ENCODE measurements at regions not wholly inside any gene's neighbourhood (a gene's known extent, or its start where the extent isn't known, plus 50 kb on each side); places are given as distances from the start of the nearest gene placed in this dataset.

- no peak for DNase-seq
Measured at GRCh38 chr1:80929868-80930508, 870.7 kb upstream of the ADGRL2 start.

GRCh38 chr1:80926531-80926930 is 874.2 kb upstream of the ADGRL2 start:
- no peak for DNase-seq

GRCh38 chr1:80925130-80925805 is 875.5 kb upstream of the ADGRL2 start:
- DNase-seq = no peak

- no peak for DNase-seq
Measured at GRCh38 chr1:80924290-80924689, 876.4 kb upstream of the ADGRL2 start.

DNA sequence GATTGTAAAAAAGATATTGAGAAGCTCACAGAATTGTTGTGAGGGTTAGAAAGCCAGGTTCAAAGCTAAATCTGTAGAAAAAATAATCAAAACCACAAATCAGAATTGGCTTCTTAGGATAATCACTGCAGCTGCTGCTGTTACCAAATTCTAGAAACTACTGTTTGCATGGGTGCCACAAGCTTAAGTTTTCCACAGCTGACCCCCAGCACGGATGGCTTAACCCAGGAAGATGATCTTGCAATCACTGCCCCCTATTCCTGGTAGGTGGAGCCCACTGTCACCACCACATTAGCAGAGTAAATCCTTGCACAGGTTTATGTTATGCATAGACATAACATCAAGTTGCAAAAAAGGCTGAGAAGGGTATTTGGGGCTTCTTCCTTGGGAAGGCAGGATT is 877.8 kb upstream of the ADGRL2 start:
- DNase-seq = no peak

GRCh38 chr1:80919426-80919825 is 881.3 kb upstream of the ADGRL2 start:
- no peak for DNase-seq

DNA sequence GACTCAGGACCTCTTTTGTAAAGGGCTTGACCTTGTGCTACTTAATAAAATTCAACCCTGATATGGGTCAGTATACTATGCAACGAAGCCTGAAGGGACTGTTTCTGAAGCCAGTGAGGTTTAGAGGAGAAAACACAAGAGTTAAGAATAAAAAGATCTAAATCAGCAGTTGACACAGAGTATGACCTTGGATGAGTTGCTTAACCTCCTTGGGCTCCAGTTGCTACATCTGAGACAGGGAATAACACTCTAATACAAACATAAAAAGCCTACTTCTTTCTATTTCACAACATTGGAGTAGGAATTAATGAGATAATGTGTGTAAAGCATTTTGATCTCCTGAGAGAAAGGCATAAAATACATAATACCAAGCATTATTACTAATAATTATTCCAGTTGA is 882.4 kb upstream of the ADGRL2 start:
- no peak for DNase-seq

GRCh38 chr1:80917826-80918225 is 882.9 kb upstream of the ADGRL2 start:
- DNase-seq = no peak

GRCh38 chr1:80917225-80917624 is 883.5 kb upstream of the ADGRL2 start:
- no peak for DNase-seq

DNA sequence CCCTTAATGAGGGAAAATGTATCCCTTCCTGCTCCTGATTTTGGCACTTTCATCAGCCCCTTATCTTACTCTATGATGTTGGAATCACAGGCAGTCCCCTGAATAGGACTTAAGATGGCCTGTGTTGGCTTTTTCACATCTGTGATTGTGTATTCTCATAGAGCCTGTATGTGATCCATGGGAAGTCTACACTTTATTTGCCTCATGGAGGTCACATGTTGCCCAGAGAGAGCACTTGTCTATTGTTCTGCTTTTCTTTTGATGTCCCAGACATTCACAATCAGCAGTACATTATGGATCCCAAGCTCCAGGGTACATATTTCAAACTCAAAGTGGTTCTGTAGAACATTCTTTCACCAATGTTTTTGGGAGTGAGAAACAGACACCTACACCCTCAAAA is 885.2 kb upstream of the ADGRL2 start:
- no peak for DNase-seq

- no peak for DNase-seq
Measured at GRCh38 chr1:80910426-80910825, 890.3 kb upstream of the ADGRL2 start.

DNA sequence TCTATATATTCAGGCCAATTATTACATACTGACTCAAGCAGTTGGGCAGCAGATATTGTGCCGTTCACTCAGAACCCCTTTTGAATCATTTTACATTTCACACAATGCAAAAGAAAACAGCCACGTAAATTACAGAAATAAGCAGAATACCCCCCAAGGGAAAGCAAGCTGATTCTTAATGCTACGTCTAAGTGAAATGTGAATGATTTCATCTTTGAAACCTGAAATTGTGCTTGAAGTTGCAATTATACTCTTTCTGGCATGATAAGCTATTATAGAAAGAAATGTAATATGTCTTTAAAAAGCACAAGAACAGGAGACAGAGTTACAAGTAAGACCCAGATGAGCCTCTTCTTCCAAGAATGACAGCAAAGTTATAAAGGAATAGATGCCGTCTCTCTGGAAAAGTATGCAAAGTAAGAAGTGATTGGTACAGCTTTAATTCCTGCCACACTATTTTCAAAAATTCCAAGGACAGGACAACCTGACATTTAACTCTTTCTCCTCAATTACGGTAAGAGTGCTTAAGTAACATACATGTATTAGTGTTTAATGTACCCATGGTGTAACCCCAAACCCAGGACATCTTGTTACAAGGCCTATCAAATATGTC is 891.5 kb upstream of the ADGRL2 start:
- DNase-seq = no peak

DNA sequence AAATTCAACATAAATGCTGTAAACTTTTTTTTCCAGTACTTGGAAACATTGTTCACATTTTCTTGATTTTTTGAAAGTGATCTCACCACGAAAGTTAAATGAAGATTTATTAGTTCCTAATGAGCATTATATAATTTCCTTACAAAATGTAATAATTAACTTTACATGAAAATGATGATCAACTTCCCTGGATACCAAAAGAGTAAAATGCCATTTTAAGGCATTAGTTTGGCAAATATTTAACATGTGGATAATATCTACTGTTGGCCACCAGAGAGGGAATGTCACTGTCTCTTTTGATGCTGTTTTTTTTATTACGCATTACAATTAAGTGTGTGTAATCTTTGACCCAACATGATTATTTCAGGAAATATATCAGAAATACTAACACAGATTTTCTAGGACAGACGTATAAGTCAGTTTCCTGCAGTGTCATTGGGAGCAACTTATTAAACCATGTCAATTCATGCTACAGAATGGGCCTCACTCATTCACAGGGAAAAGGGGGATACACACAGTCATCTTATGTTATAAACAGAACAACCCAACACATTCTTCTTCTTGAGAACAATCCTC is 903.9 kb upstream of the ADGRL2 start:
- DNase-seq = no peak

DNA sequence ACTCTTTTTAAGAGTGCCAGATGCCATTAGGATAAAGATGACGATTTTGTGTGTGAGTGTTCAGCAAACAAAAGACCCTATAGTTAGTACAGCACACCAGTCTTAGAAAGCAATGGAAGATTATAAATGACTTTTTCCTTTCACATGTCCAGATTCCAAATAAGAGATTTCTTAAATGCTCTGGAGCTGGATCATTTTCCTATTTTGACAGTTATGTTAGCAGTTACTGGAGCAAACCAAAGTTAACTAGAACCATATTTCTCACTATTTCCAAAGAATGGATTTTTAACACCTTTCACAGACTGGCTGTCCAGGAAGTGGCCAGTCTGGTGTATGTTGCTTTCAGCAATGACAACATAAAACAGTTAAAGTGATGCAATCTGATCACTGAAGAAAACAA is 905.8 kb upstream of the ADGRL2 start:
- no peak for DNase-seq

DNA sequence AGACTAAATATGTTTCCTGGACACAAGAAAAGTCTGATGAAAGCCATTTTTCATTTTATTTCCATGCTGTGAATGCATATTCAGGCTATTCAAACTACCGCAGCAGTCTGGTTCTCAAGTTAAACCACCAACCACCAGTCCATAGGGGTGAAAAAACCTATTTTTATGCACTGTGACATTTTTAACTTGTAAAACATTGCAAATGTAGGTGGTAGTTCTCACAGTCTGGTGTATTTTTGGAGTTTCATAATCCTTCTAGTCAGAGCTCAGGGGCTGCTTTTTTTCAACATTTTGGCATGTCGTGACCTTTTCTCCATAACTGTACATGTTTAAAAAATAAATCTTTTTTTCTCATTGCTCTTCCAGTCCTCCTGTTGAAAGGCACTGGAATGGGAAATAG is 907.6 kb upstream of the ADGRL2 start:
- DNase-seq = no peak

GRCh38 chr1:80892539-80892938 is 908.2 kb upstream of the ADGRL2 start:
- DNase-seq = no peak

GRCh38 chr1:80891871-80892270 is 908.9 kb upstream of the ADGRL2 start:
- no peak for DNase-seq

DNA sequence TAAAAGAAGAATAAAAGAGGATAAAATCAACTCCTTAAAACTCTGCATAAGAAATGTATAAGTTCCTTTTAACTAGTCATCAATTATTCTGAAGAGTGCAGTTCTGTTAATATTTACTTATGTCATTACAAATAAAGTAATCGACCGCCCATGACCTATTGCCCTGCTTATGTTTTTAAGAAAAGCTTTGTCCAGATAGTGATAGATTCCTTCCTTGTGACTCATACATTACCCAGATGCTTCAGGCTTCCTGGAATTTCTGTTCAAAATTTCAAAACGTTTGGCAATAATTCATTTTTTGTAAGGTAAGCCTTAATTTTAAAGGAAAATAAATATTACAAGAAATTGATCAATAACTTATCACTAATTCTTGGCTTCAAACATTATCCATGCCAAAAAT is 918.2 kb upstream of the ADGRL2 start:
- no peak for DNase-seq

GRCh38 chr1:80878343-80878742 is 922.4 kb upstream of the ADGRL2 start:
- DNase-seq = no peak

DNA sequence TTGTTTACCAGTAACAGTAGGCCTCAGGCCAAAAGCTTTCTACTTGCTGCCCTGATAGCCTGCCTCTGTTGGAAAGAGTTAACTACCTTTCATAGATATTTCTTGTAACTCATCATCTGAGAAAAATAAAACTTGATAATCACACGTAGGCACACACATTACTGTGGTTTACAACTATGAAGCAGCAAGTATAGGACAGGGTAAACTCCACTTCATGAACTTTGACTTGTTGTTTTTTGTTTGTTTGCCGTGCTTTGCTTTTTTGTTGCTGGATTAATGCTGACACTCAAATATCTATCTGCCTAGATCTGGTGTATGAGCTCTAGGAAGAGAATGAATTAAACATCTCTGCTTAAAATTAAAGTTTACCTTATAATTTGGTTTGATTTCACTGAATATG is 924.7 kb upstream of the ADGRL2 start:
- DNase-seq = no peak

- DNase-seq = no peak
Measured at GRCh38 chr1:80869299-80869698, 931.4 kb upstream of the ADGRL2 start.

DNA sequence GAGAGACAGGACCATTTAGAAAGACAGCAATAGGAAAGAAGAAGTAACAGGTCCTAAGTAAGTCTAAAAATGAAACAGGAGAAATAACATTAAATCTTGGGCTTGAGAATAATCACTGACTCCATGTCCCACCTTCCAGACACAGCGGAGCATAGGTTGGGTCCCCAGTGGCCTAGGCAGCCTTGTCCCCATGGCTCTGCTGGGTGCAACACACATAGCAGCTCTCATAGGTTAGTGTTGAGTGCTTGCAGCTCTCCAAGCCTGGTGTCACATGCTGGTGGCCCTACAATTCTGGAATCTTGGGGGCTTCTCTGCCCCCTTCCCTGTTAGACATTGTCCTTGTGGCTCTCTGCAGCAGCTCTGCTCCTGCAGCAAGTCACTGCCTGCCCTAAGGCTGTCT is 952.8 kb upstream of the ADGRL2 start:
- no peak for DNase-seq

DNA sequence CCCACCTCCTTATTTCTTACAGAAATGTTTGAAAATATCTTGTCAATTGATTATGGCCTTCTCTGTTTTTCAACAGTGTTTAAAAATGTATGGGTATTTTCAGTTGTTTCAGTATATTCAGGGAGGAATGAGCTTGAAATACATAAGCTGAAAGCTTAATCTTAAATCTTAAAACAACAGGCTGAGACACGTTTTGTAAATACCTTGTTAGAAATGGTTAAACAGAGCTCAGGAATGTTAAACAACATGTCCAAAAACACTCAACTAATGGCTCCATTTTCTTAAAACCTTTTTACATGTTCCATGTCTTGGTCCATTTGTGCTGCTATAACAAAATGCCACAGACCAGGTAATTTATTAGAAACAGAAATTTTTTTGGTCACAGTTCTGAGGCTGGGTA is 953.8 kb upstream of the ADGRL2 start:
- DNase-seq = no peak

DNA sequence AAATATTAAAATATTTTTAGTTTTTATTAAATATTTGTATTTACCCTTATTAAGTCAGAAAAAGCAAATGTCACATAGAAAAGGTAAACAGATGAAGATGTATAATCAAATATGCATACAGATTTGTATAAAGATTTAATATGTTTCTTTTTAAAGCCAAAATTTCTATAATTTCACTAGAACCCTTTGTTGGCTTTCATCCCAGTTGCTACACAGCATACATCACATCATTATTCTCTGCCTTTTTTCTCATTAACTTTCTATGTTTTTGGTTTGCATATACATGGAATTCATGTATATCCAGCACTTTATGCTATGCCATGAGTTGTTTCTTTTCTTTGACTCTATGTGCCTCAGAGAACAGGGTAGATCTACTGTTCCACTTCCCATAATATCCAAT is 957.9 kb upstream of the ADGRL2 start:
- no peak for DNase-seq
